Fibroblast of skin of back (primary cell): ENCODE measurements at regions not wholly inside any gene's neighbourhood (a gene's known extent, or its start where the extent isn't known, plus 50 kb on each side); places are given as distances from the start of the nearest gene placed in this dataset.
A peak's percentile ranks its signal among the peaks of the same experiment; 100 is the strongest.

Experiments
- DNase-seq: peaks from one replicate; pipeline ENCODE4 v3.0.0-alpha.2; 2013

GRCh38 chr7:46661431-46661830, 740.4 kb upstream of the IGFBP3 start:
- no peak for DNase-seq

GRCh38 chr7:46660402-46660980, 739.4 kb upstream of the IGFBP3 start:
- no peak for DNase-seq

GRCh38 chr7:46658281-46658680, 737.2 kb upstream of the IGFBP3 start:
- no peak for DNase-seq

- DNase-seq = peak; percentile 26
Observed at GRCh38 chr7:46654546-46655443, 733.7 kb upstream of the IGFBP3 start.

- DNase-seq = no peak
Observed at GRCh38 chr7:46653848-46654247, 732.8 kb upstream of the IGFBP3 start.

GRCh38 chr7:46652317-46652716, 731.2 kb upstream of the IGFBP3 start:
- DNase-seq = no peak

GRCh38 chr7:46651561-46652088, 730.6 kb upstream of the IGFBP3 start:
- DNase-seq = no peak

- DNase-seq = no peak
Observed at GRCh38 chr7:46651070-46651469, 730.0 kb upstream of the IGFBP3 start.

- no peak for DNase-seq
Observed at GRCh38 chr7:46649876-46650275, 728.8 kb upstream of the IGFBP3 start.

GRCh38 chr7:46637793-46638735, 717.0 kb upstream of the IGFBP3 start:
- no peak for DNase-seq

GRCh38 chr7:46636022-46636421, 715.0 kb upstream of the IGFBP3 start:
- no peak for DNase-seq

- no peak for DNase-seq
Observed at GRCh38 chr7:46633630-46634240, 712.7 kb upstream of the IGFBP3 start.

GRCh38 chr7:46633200-46633599, 712.1 kb upstream of the IGFBP3 start:
- DNase-seq = no peak

GRCh38 chr7:46630031-46630430, 709.0 kb upstream of the IGFBP3 start:
- DNase-seq = peak; percentile 73

GRCh38 chr7:46628389-46628788, 707.3 kb upstream of the IGFBP3 start:
- DNase-seq = no peak

GRCh38 chr7:46626691-46627310, 705.7 kb upstream of the IGFBP3 start:
- peak; percentile 62 for DNase-seq

- DNase-seq = no peak
Observed at GRCh38 chr7:46626261-46626660, 705.2 kb upstream of the IGFBP3 start.

- DNase-seq = no peak
Observed at GRCh38 chr7:46625032-46625431, 704.0 kb upstream of the IGFBP3 start.

GRCh38 chr7:46622251-46622650, 701.2 kb upstream of the IGFBP3 start:
- DNase-seq = no peak

GRCh38 chr7:46619723-46620310, 698.7 kb upstream of the IGFBP3 start:
- DNase-seq = no peak

- DNase-seq = peak; percentile 43
Observed at GRCh38 chr7:46616636-46617035, 695.6 kb upstream of the IGFBP3 start.
